ENCODE measurements at regions not wholly inside any gene's neighbourhood (a gene's known extent, or its start where the extent isn't known, plus 50 kb on each side); places are given as distances from the start of the nearest gene placed in this dataset.

DNA sequence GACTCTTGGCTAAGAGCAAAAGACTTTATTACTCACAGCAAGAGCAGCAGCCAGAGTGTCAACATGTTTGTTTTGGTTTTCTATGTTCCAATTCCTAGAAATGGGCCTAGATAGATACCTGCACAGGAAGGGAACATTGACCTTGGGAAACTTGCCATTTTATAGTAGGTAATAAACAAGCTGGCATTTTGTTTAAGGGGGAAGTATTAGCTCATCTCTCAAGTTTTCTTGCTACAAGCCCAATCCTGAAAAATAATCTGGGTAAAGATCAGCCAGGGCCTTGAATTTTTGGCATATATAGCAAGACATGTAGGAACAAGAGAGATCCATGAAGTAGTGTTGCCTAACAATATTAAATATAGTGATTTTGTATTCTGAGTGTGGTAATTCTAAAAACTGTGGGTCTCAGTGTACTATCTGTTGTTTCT is 51.4 kb upstream of the RGL1 start:
- no peaks in the 10 kb centered on the region for H3K36me3 ChIP-seq (ENCODE audit: control insufficient read depth, insufficient read depth, low read length)
- Mint-ChIP-seq H3K36me3 (no peaks in the 10 kb centered on the region), H3K27me3 (ENCODE audit: low read depth in 2 of 2) (peaks cover 19 to 23% of the 10 kb centered on the region in 2 donors), H3K27ac (no peak overlapping the region), H3K9me3 (peaks cover 0 to 3% of the 10 kb centered on the region in 2 donors), H3K4me1 (no peaks in the 10 kb centered on the region), H3K4me3 (no peak overlapping the region)
- TF ChIP-seq, protein P1, sequence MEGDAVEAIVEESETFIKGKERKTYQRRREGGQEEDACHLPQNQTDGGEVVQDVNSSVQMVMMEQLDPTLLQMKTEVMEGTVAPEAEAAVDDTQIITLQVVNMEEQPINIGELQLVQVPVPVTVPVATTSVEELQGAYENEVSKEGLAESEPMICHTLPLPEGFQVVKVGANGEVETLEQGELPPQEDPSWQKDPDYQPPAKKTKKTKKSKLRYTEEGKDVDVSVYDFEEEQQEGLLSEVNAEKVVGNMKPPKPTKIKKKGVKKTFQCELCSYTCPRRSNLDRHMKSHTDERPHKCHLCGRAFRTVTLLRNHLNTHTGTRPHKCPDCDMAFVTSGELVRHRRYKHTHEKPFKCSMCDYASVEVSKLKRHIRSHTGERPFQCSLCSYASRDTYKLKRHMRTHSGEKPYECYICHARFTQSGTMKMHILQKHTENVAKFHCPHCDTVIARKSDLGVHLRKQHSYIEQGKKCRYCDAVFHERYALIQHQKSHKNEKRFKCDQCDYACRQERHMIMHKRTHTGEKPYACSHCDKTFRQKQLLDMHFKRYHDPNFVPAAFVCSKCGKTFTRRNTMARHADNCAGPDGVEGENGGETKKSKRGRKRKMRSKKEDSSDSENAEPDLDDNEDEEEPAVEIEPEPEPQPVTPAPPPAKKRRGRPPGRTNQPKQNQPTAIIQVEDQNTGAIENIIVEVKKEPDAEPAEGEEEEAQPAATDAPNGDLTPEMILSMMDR (IDR thresholded peaks at IDR 0.05): no peak
- DNase-seq: no peak
- no peak overlapping the region for H3K27ac ChIP-seq (ENCODE audit: low read length)
- no peaks in the 10 kb centered on the region for H3K27me3 ChIP-seq (ENCODE audit: control insufficient read depth, insufficient read depth, low read length)
- H3K9me3 ChIP-seq (ENCODE audit: control insufficient read depth, insufficient read depth, low read length): peaks cover 6% of the 10 kb centered on the region
- intact Hi-C loops (cut with micrococcal nuclease): no loop called here
- H3K4me1 ChIP-seq (ENCODE audit: control insufficient read depth, insufficient read depth, low read length): no peaks in the 10 kb centered on the region
- no peak overlapping the region for H3K4me3 ChIP-seq (ENCODE audit: low read length)
- ATAC-seq: no peak

DNA sequence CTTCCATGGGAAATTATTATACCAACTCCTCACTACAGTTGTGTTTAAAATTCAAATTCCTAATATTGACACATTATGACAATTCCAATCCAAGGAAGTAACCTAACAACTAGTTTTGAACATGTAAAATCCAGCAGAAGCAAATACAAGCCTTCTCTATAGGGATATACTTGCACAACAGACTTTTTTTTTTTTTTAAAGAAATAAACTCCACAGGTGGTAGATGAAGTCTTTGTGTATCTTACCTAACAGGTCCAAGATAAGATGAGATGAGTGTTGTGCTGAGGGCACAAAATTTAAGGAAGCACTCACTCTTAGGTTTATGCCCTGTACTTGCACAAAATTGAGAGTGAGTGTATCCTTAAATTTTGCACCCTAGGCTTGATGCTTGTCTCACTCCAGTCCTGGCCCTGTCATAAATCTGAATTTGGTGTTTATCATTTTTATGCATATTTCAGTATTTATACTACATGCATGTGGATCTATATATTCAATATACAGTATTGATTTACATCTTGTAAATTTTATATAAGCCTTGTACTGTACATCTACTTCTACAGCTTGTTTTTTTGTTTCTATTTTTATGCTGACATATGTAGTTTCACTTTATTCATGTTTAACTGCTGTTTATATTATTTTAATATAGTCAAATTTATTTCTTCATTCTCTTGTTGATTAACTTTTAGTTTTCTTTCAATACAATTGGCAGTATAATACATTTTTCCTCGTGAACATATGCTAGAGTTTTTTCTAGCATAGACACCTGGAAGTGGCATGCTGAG is 60.6 kb upstream of the RGL1 start:
- Histone ChIP-seq H3K4me3 (ENCODE audit: low read length) (no peak overlapping the region), H3K9me3 (ENCODE audit: control insufficient read depth, insufficient read depth, low read length) (no peaks in the 10 kb centered on the region), H3K27me3 (ENCODE audit: control insufficient read depth, insufficient read depth, low read length) (no peaks in the 10 kb centered on the region), H3K27ac (ENCODE audit: low read length) (no peak overlapping the region), H3K4me1 (ENCODE audit: control insufficient read depth, insufficient read depth, low read length) (no peaks in the 10 kb centered on the region), H3K36me3 (ENCODE audit: control insufficient read depth, insufficient read depth, low read length) (no peaks in the 10 kb centered on the region)
- Mint-ChIP-seq H3K36me3 (no peaks in the 10 kb centered on the region), H3K9me3 (no peaks in the 10 kb centered on the region), H3K4me1 (no peaks in the 10 kb centered on the region), H3K27me3 (ENCODE audit: low read depth in 2 of 2) (peaks cover 10 to 40% of the 10 kb centered on the region in 2 donors), H3K27ac (no peak overlapping the region), H3K4me3 (no peak overlapping the region)
- TF ChIP-seq, protein P1 (IDR thresholded peaks at IDR 0.05): no peak
- no peak for ATAC-seq
- 100% methylated on average over 1 of the region's 1 CpG for WGBS (ENCODE audit: insufficient coverage)
- DNase-seq: no peak
- intact Hi-C loops (cut with micrococcal nuclease): no loop called here

DNA sequence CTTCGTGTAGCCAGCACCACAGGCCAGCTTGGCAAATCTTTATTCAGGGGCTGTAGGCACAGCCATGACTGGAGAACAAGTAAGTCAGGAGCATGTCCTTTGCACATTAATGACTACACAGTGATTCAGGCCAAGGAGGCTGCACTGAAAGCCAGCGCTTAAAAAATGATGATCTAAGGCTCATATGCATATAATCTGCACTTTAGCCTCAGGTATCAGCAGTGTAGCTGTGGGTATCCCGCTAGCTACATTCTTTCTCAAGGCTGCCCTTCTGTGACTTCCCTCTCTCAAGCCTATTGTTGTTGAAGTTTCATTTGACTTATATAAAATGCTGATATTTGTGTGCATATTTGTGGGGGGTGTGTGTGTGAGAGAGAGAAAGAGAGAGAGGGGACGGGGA is 62.6 kb upstream of the RGL1 start:
- 93% methylated on average over 3 of the region's 4 CpGs for WGBS (ENCODE audit: insufficient coverage)

More for the DNA sequence above, 62.6 kb upstream of the RGL1 start:
- intact Hi-C loops (cut with micrococcal nuclease): no loop called here
- Mint-ChIP-seq H3K27ac (no peak overlapping the region), H3K27me3 (ENCODE audit: low read depth in 2 of 2) (peaks cover 9 to 29% of the 10 kb centered on the region in 2 donors), H3K9me3 (no peaks in the 10 kb centered on the region), H3K4me3 (no peak overlapping the region), H3K4me1 (no peaks in the 10 kb centered on the region), H3K36me3 (no peaks in the 10 kb centered on the region)
- Histone ChIP-seq H3K4me3 (ENCODE audit: low read length) (no peak overlapping the region), H3K27me3 (ENCODE audit: control insufficient read depth, insufficient read depth, low read length) (no peaks in the 10 kb centered on the region), H3K36me3 (ENCODE audit: control insufficient read depth, insufficient read depth, low read length) (no peaks in the 10 kb centered on the region), H3K9me3 (ENCODE audit: control insufficient read depth, insufficient read depth, low read length) (no peaks in the 10 kb centered on the region), H3K4me1 (ENCODE audit: control insufficient read depth, insufficient read depth, low read length) (no peaks in the 10 kb centered on the region), H3K27ac (ENCODE audit: low read length) (no peak overlapping the region)
- ATAC-seq (no peak), DNase-seq (no peak)
- TF ChIP-seq, protein P1 (IDR thresholded peaks at IDR 0.05): no peak

All from natural killer cell (primary cell).